CD4-positive, alpha-beta memory T cell (primary cell): ENCODE measurements at regions not wholly inside any gene's neighbourhood (a gene's known extent, or its start where the extent isn't known, plus 50 kb on each side); places are given as distances from the start of the nearest gene placed in this dataset.

ENCODE experiments used
- CTCF ChIA-PET: fragments of 350-600 bp; sonication (Branson Sonifier 250); formaldehyde crosslinking; loops from one replicate; lab custom pipeline; 2021; ENCODE audit warnings: inconsistent platforms; ENCODE audit not compliant: partially characterized antibody; lab: Charles Lee
- POLR2A ChIA-PET: fragments of 350-600 bp; sonication (Branson Sonifier 250); formaldehyde crosslinking; loops from one replicate; lab custom pipeline; 2021; ENCODE audit not compliant: partially characterized antibody; lab: Charles Lee
- DNase-seq, 5 donors: peaks; one replicate each; pipeline versions ENCODE4 v3.0.0 to v3.0.0-alpha.2; 2020 to 2022; ENCODE audit warnings: mixed read lengths in 1 of 5
- H3K27ac ChIP-seq: one replicate; pipeline ENCODE4 v1.7.0; 2013; ENCODE audit warnings: low read depth, low read length
- H3K27me3 ChIP-seq: 2 replicates; pipeline ENCODE4 v1.7.0; 2013; ENCODE audit warnings: mild to moderate bottlenecking, low read length, moderate library complexity; ENCODE audit not compliant: insufficient read depth
- H3K36me3 ChIP-seq: 2 replicates; pipeline ENCODE4 v1.7.0; 2013; ENCODE audit warnings: mild to moderate bottlenecking, low read length, moderate library complexity; ENCODE audit not compliant: insufficient read depth
- H3K4me1 ChIP-seq: 2 replicates; pipeline ENCODE4 v1.7.0; 2013; ENCODE audit warnings: mild to moderate bottlenecking, low read length, moderate library complexity; ENCODE audit not compliant: insufficient read depth
- H3K4me3 ChIP-seq, 2 donors: one replicate each; pipeline ENCODE4 v1.7.0; 2013; ENCODE audit warnings: low read length in 2 of 2, mild to moderate bottlenecking in 1 of 2
- H3K9me3 ChIP-seq, 2 donors: one replicate each; pipeline ENCODE4 v1.7.0; 2013; ENCODE audit warnings: low read length in 2 of 2, control low read depth in 1 of 2; ENCODE audit not compliant: control insufficient read depth in 1 of 2
- H3K27ac Mint-ChIP-seq, 7 donors: one replicate each; pipeline ENCODE4 v1.8.0; 2020 to 2021; ENCODE audit warnings: mixed read lengths in 7 of 7, mild to moderate bottlenecking in 6 of 7, inconsistent platforms in 3 of 7, moderate library complexity in 3 of 7
- H3K27me3 Mint-ChIP-seq, 2 donors: one replicate each; pipeline ENCODE4 v1.8.0; 2020 to 2021; ENCODE audit warnings: mixed read lengths in 2 of 2
- H3K36me3 Mint-ChIP-seq, 2 donors: one replicate each; pipeline ENCODE4 v1.8.0; 2020 to 2021; ENCODE audit warnings: mixed read lengths in 2 of 2, inconsistent platforms in 1 of 2, mild to moderate bottlenecking in 1 of 2
- H3K4me1 Mint-ChIP-seq, 4 donors: one replicate each; pipeline ENCODE4 v1.8.0; 2020 to 2021; ENCODE audit warnings: mixed read lengths in 4 of 4, mild to moderate bottlenecking in 1 of 4
- H3K4me3 Mint-ChIP-seq, 8 donors: one replicate each; pipeline ENCODE4 v1.8.0; 2020 to 2021; ENCODE audit warnings: mixed read lengths in 8 of 8, mild to moderate bottlenecking in 7 of 8, moderate library complexity in 6 of 8, inconsistent platforms in 3 of 8
- H3K9me3 Mint-ChIP-seq, 8 donors: one replicate each; pipeline ENCODE4 v1.8.0; 2020 to 2021; ENCODE audit warnings: mixed read lengths in 8 of 8, mild to moderate bottlenecking in 5 of 8, inconsistent platforms in 3 of 8, moderate library complexity in 1 of 8
- intact Hi-C: fragments of 100-400 bp; cut with micrococcal nuclease; formaldehyde crosslinking; loops from one replicate; pipeline ENCODE4 v1.15.1; 2023

DNA sequence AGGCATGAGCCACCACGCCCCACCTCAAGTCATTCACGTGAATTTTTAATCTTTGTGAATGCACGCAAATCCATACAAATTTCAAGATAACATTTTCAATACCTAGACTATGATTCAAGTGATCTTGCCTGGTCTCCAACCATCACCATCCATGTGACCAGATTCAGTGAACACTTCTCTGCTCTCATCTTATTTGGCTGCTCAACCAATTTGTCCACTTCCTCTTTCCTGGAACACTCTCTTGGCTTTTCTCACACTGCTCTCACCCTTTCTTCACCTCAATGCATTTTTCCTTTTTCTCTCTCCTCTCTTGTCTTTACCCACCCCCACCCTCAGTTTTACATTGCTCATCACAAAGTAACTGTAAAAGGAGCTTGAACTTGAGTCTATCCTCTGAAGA is 354.7 kb upstream of the KIF2A start:
- Histone ChIP-seq H3K36me3 (no peaks in the 10 kb centered on the region), H3K27ac (no peak overlapping the region), H3K4me1 (no peaks in the 10 kb centered on the region), H3K27me3 (no peaks in the 10 kb centered on the region), H3K4me3 (no peak overlapping the region), H3K9me3 (no peaks in the 10 kb centered on the region)
- peaks cover 0 to 5% (median 0%) of the 10 kb centered on the region in 8 donors for H3K9me3 Mint-ChIP-seq
- no peaks in the 10 kb centered on the region for H3K27me3 Mint-ChIP-seq
- no peaks in the 10 kb centered on the region for H3K4me1 Mint-ChIP-seq
- intact Hi-C loops = no loop called here
- POLR2A ChIA-PET = no interaction called here
- H3K27ac Mint-ChIP-seq = no peak overlapping the region
- H3K36me3 Mint-ChIP-seq = no peaks in the 10 kb centered on the region
- no peak for DNase-seq
- CTCF ChIA-PET = interaction anchor here (0.6 to 1.2 kb wide), 2 partner anchors 13 to 90 kb away, joined by 3 to 4 read pairs; no protein-coding TSS in a partner anchor
- peak overlapping the region in 1 of 8 donors; percentile 1 for H3K4me3 Mint-ChIP-seq

DNA sequence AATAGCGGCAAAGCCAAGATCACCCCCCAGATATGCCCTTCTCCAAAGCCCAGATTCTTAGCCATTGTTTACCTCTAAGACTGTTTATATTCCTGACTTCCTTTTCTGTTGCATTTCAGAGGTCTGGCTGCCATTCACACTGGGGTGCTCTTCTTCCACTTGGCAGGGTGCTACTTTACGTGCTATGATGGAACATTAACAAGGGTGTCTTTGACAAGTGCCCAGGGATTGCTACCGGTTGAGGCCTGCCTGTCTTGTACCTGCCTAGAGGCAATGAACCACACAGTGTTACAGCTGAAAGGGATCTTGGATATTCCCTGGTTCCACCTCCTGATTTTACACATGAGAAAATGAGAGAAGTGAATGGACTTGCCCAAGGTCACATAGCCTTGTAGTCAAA is 352.1 kb upstream of the KIF2A start:
- H3K4me1 Mint-ChIP-seq = no peaks in the 10 kb centered on the region
- no peak for DNase-seq
- intact Hi-C loops = no loop called here
- CTCF ChIA-PET = no interaction called here
- H3K4me1 ChIP-seq = no peaks in the 10 kb centered on the region
- no peak overlapping the region for H3K4me3 ChIP-seq
- peaks cover 0 to 5% (median 0%) of the 10 kb centered on the region in 8 donors for H3K9me3 Mint-ChIP-seq
- no peaks in the 10 kb centered on the region for H3K9me3 ChIP-seq
- no peak overlapping the region for H3K27ac ChIP-seq
- H3K27me3 Mint-ChIP-seq = no peaks in the 10 kb centered on the region
- H3K4me3 Mint-ChIP-seq = no peak overlapping the region
- no peaks in the 10 kb centered on the region for H3K27me3 ChIP-seq
- H3K36me3 ChIP-seq = no peaks in the 10 kb centered on the region
- H3K36me3 Mint-ChIP-seq = no peaks in the 10 kb centered on the region
- POLR2A ChIA-PET = no interaction called here
- no peak overlapping the region for H3K27ac Mint-ChIP-seq

DNA sequence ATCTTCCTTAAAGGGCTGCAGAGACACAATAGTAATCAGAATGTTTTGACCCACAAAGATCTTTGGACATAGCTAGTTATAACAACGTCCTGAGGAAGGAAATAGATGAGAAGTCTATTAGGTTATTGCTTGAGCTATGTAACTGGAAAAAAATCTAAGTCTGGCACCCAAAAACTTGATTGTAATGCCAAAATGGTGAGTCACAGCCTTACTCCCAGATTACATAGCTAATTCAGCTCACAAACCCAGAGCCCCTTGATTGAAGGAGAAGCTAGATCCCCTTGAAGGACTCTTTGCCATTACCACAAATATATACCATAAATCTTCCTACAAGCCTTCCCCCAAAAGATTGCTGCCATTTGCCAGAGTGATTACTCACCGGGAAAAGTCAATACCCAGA is 341.8 kb upstream of the KIF2A start:
- ChIA-PET POLR2A (no interaction called here), CTCF (no interaction called here)
- Histone ChIP-seq H3K27me3 (no peaks in the 10 kb centered on the region), H3K27ac (no peak overlapping the region), H3K9me3 (no peaks in the 10 kb centered on the region), H3K4me1 (no peaks in the 10 kb centered on the region), H3K36me3 (no peaks in the 10 kb centered on the region), H3K4me3 (no peak overlapping the region)
- no peaks in the 10 kb centered on the region for H3K36me3 Mint-ChIP-seq
- H3K9me3 Mint-ChIP-seq = peaks cover 0 to 8% (median 0%) of the 10 kb centered on the region in 8 donors
- DNase-seq = no peak
- H3K27ac Mint-ChIP-seq = no peak overlapping the region
- no peaks in the 10 kb centered on the region for H3K27me3 Mint-ChIP-seq
- no peaks in the 10 kb centered on the region for H3K4me1 Mint-ChIP-seq
- intact Hi-C loops = no loop called here
- H3K4me3 Mint-ChIP-seq = no peak overlapping the region

DNA sequence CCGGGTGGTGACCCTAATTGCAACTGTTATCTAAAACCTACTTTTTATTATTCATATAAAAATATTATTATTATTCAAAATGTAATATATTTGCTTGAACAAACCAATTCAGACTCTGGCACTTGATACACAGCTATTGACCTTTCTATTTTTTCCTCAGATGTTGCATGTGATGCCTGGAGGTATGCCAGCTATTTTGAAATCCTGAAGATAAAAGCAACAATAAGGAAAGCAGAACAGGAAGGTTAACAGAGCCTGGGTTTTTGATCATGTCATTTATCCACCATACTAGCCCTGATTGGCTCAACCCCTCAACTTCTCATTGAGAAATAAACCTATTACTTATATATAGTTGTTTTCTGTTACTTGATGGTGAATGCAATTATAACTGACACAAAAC is 340.9 kb upstream of the KIF2A start:
- H3K27me3 Mint-ChIP-seq = peaks cover 0 to under 1% of the 10 kb centered on the region in 2 donors
- H3K4me3 Mint-ChIP-seq = no peak overlapping the region
- intact Hi-C loops = no loop called here
- Histone ChIP-seq H3K27ac (no peak overlapping the region), H3K4me3 (no peak overlapping the region), H3K36me3 (no peaks in the 10 kb centered on the region), H3K27me3 (no peaks in the 10 kb centered on the region), H3K9me3 (no peaks in the 10 kb centered on the region), H3K4me1 (no peaks in the 10 kb centered on the region)
- ChIA-PET CTCF (no interaction called here), POLR2A (no interaction called here)
- no peak for DNase-seq
- H3K27ac Mint-ChIP-seq = no peak overlapping the region
- H3K9me3 Mint-ChIP-seq = peaks cover 0 to 8% (median 0%) of the 10 kb centered on the region in 8 donors
- no peaks in the 10 kb centered on the region for H3K4me1 Mint-ChIP-seq
- H3K36me3 Mint-ChIP-seq = no peaks in the 10 kb centered on the region

DNA sequence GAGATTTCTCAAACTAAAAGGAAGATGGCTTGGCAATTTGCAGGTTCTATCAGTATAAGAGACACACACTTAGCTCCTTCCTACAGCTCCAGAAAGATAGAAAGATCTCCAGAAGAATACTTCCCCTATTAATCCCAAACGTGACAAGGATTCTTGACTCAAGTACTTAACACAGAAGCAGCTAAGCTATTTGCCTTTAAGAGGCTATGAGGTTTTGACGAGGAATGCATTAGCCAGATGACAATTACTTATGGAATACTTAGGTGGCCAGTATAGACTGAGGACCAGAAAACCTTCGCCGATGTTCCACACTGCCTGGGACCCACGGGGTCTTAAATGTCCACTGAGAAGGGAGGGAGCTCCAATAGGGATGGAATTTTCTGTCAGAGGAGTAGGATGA is 340.5 kb upstream of the KIF2A start:
- DNase-seq = no peak
- H3K27me3 Mint-ChIP-seq = peaks cover 0 to 2% of the 10 kb centered on the region in 2 donors
- no peak overlapping the region for H3K4me3 ChIP-seq
- H3K36me3 ChIP-seq = no peaks in the 10 kb centered on the region
- no peaks in the 10 kb centered on the region for H3K4me1 ChIP-seq
- no peak overlapping the region for H3K4me3 Mint-ChIP-seq
- H3K4me1 Mint-ChIP-seq = no peaks in the 10 kb centered on the region
- intact Hi-C loops = no loop called here
- H3K9me3 ChIP-seq = no peaks in the 10 kb centered on the region
- ChIA-PET POLR2A (no interaction called here), CTCF (no interaction called here)
- H3K36me3 Mint-ChIP-seq = no peaks in the 10 kb centered on the region
- no peak overlapping the region for H3K27ac ChIP-seq
- H3K9me3 Mint-ChIP-seq = peaks cover 0 to 8% (median 0%) of the 10 kb centered on the region in 8 donors
- H3K27me3 ChIP-seq = no peaks in the 10 kb centered on the region
- H3K27ac Mint-ChIP-seq = no peak overlapping the region

DNA sequence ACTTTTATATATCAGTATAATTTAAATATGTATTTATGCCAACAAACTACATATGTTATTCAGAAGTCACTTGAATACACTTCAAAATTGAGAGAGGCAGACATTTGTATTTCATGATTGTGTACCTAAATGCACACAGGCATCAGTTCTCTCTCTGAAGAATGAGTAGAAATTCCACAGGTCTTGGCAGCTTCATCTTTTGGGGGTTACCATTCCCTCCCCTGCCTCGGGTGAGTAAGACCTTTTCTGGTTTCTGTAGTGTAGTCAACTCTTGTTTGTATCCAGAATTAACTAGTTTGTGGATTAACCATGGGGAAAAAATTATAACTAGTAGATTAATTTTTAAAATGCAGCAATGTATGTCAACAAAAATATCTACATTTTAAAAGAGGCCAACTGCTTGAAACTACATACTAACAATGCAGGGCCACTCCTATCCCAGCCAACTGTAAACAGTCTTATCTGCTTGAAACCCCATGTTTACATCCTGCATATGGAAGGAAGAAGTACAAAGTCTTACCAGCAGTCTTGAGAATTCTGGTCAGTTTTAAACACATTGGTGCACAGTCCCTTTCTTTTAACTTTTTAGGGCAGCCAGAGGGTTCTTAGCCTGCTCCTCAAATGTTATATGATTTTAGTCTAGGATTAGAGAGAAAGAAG is 339.6 kb upstream of the KIF2A start:
- Histone ChIP-seq H3K4me1 (no peaks in the 10 kb centered on the region), H3K27me3 (no peaks in the 10 kb centered on the region), H3K36me3 (no peaks in the 10 kb centered on the region), H3K27ac (no peak overlapping the region), H3K9me3 (no peaks in the 10 kb centered on the region), H3K4me3 (no peak overlapping the region)
- H3K4me3 Mint-ChIP-seq = no peak overlapping the region
- no peaks in the 10 kb centered on the region for H3K4me1 Mint-ChIP-seq
- CTCF ChIA-PET = no interaction called here
- peaks cover 0 to 4% (median 0%) of the 10 kb centered on the region in 8 donors for H3K9me3 Mint-ChIP-seq
- intact Hi-C loops = no loop called here
- DNase-seq = no peak
- POLR2A ChIA-PET = no interaction called here
- H3K27ac Mint-ChIP-seq = no peak overlapping the region
- H3K27me3 Mint-ChIP-seq = peaks cover 0 to 2% of the 10 kb centered on the region in 2 donors
- H3K36me3 Mint-ChIP-seq = no peaks in the 10 kb centered on the region

DNA sequence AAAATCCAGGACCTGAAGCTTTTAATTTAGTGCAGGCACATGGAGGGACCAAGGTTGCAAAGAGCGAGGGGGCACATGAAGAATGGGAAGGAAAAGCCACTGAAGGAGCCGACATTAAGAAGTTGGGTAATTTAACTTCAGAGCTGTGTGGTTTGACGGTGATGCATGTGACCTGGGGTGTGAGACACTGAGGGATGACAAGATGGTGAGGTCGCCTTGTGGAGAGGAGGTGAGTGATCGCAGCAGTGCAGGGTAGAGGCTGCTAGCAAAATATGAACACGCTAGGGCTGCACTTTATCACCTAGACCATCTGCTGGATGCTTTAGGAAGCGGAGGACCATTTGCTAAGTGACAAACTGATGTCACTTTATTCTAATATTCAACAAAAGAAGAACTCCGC is 339.0 kb upstream of the KIF2A start:
- H3K27ac ChIP-seq = no peak overlapping the region
- intact Hi-C loops = no loop called here
- no peak overlapping the region for H3K4me3 Mint-ChIP-seq
- H3K27me3 ChIP-seq = no peaks in the 10 kb centered on the region
- POLR2A ChIA-PET = no interaction called here
- no peaks in the 10 kb centered on the region for H3K36me3 ChIP-seq
- no peak for DNase-seq
- no peaks in the 10 kb centered on the region for H3K4me1 Mint-ChIP-seq
- H3K27me3 Mint-ChIP-seq = peaks cover 0 to 2% of the 10 kb centered on the region in 2 donors
- no peak overlapping the region for H3K4me3 ChIP-seq
- H3K27ac Mint-ChIP-seq = no peak overlapping the region
- no peaks in the 10 kb centered on the region for H3K9me3 ChIP-seq
- H3K9me3 Mint-ChIP-seq = peaks cover 0 to 2% (median 0%) of the 10 kb centered on the region in 8 donors
- H3K4me1 ChIP-seq = no peaks in the 10 kb centered on the region
- no peaks in the 10 kb centered on the region for H3K36me3 Mint-ChIP-seq
- CTCF ChIA-PET = no interaction called here
